ENCODE measurements at regions not wholly inside any gene's neighbourhood (a gene's known extent, or its start where the extent isn't known, plus 50 kb on each side); places are given as distances from the start of the nearest gene placed in this dataset.

GRCh38 chr1:178672434-178672833 is 52.6 kb upstream of the RALGPS2 start:
- TF ChIP-seq TCF12 (IDR thresholded peaks at IDR 0.05; ENCODE audit: low read depth): no peak
- no peak for TF ChIP-seq TEAD4 (IDR thresholded peaks at IDR 0.05)
- no peak for TF ChIP-seq CEBPB (IDR thresholded peaks at IDR 0.05)
- TF ChIP-seq EP300 (IDR thresholded peaks at IDR 0.05; ENCODE audit: borderline replicate concordance): no peak
- TF ChIP-seq YY1 (IDR thresholded peaks at IDR 0.05; ENCODE audit: low read depth): no peak
- no peak for TF ChIP-seq RAD21 (IDR thresholded peaks at IDR 0.05; ENCODE audit: low read depth)
- TF ChIP-seq CREB1 (IDR thresholded peaks at IDR 0.05; ENCODE audit: low read depth): no peak
- no peak for TF ChIP-seq TAF1 (IDR thresholded peaks at IDR 0.05; ENCODE audit: low read depth)
- no peak for TF ChIP-seq ZBTB7A (IDR thresholded peaks at IDR 0.05; ENCODE audit: low read depth)
- TF ChIP-seq NFIC (IDR thresholded peaks at IDR 0.05): no peak

Data from Ishikawa (cell line).